Esophagus squamous epithelium (tissue), 4 donors: ENCODE measurements at regions not wholly inside any gene's neighbourhood (a gene's known extent, or its start where the extent isn't known, plus 50 kb on each side); places are given as distances from the start of the nearest gene placed in this dataset.

Experiments used
- POLR2A ChIP-seq, 4 donors: fragments of 450-650 bp; IDR thresholded peaks; one replicate each; pipeline ENCODE4 v1.6.1; 2017; ENCODE audit warnings: antibody characterized with exemption in 4 of 4, mild to moderate bottlenecking in 4 of 4, moderate library complexity in 3 of 4
- TF ChIP-seq, protein P1 (sequence below), 6 experiments: fragments of 450-650 bp in 4 of 6; fragments of 200-600 bp in 2 of 6; sonication (generic) in 2 of 6; IDR thresholded peaks; one replicate each; pipeline ENCODE4 v1.5.1; 2016 to 2019; ENCODE audit warnings: antibody characterized with exemption in 6 of 6, mild to moderate bottlenecking in 4 of 6, moderate library complexity in 4 of 6

GRCh38 chr7:94274828-94275227 lies 119.9 kb upstream of the COL1A2 start:
- TF ChIP-seq, protein P1, sequence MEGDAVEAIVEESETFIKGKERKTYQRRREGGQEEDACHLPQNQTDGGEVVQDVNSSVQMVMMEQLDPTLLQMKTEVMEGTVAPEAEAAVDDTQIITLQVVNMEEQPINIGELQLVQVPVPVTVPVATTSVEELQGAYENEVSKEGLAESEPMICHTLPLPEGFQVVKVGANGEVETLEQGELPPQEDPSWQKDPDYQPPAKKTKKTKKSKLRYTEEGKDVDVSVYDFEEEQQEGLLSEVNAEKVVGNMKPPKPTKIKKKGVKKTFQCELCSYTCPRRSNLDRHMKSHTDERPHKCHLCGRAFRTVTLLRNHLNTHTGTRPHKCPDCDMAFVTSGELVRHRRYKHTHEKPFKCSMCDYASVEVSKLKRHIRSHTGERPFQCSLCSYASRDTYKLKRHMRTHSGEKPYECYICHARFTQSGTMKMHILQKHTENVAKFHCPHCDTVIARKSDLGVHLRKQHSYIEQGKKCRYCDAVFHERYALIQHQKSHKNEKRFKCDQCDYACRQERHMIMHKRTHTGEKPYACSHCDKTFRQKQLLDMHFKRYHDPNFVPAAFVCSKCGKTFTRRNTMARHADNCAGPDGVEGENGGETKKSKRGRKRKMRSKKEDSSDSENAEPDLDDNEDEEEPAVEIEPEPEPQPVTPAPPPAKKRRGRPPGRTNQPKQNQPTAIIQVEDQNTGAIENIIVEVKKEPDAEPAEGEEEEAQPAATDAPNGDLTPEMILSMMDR (IDR thresholded peaks at IDR 0.05) = no peak
- TF ChIP-seq POLR2A (IDR thresholded peaks at IDR 0.05) = no peak
